ENCODE measurements at regions not wholly inside any gene's neighbourhood (a gene's known extent, or its start where the extent isn't known, plus 50 kb on each side); places are given as distances from the start of the nearest gene placed in this dataset.

- no peak for DNase-seq
Measured at GRCh38 chr13:34772206-34772605, 169.9 kb upstream of the NBEA start.

GRCh38 chr13:34772881-34773280 is 169.2 kb upstream of the NBEA start:
- no peak for DNase-seq

GRCh38 chr13:34776390-34776981 is 165.6 kb upstream of the NBEA start:
- no peak for DNase-seq

GRCh38 chr13:34777089-34777913 is 164.8 kb upstream of the NBEA start:
- DNase-seq, result no peak

GRCh38 chr13:34777914-34778303 is 164.2 kb upstream of the NBEA start:
- DNase-seq, result no peak

GRCh38 chr13:34779171-34779570 is 162.9 kb upstream of the NBEA start:
- peak in 1 of 2 experiments; percentile 3 for DNase-seq

- no peak for DNase-seq
Measured at GRCh38 chr13:34793301-34793700, 148.8 kb upstream of the NBEA start.

- DNase-seq, result no peak
Measured at GRCh38 chr13:34803756-34804155, 138.3 kb upstream of the NBEA start.

- no peak for DNase-seq
Measured at GRCh38 chr13:34805347-34805746, 136.7 kb upstream of the NBEA start.

GRCh38 chr13:34808649-34809048 is 133.4 kb upstream of the NBEA start:
- no peak for DNase-seq

GRCh38 chr13:34810996-34811395 is 131.1 kb upstream of the NBEA start:
- no peak for DNase-seq

GRCh38 chr13:34815526-34815925 is 126.5 kb upstream of the NBEA start:
- no peak for DNase-seq

- no peak for DNase-seq
Measured at GRCh38 chr13:34816245-34816884, 125.7 kb upstream of the NBEA start.

GRCh38 chr13:34816908-34817665 is 125.0 kb upstream of the NBEA start:
- DNase-seq, result no peak

GRCh38 chr13:34822650-34823049 is 119.4 kb upstream of the NBEA start:
- no peak for DNase-seq

GRCh38 chr13:34826432-34826831 is 115.6 kb upstream of the NBEA start:
- DNase-seq, result no peak

GRCh38 chr13:34833562-34834182 is 108.4 kb upstream of the NBEA start:
- DNase-seq, result no peak

GRCh38 chr13:34842466-34842865 is 99.6 kb upstream of the NBEA start:
- no peak for DNase-seq

GRCh38 chr13:34847766-34848165 is 94.3 kb upstream of the NBEA start:
- peak in 1 of 2 experiments; percentile 29 for DNase-seq

GRCh38 chr13:34849406-34849805 is 92.7 kb upstream of the NBEA start:
- no peak for DNase-seq

- DNase-seq, result no peak
Measured at GRCh38 chr13:34853161-34853560, 88.9 kb upstream of the NBEA start.

- no peak for DNase-seq
Measured at GRCh38 chr13:34857558-34858325, 84.3 kb upstream of the NBEA start.
